IgD-negative memory B cell (primary cell): ENCODE measurements at regions not wholly inside any gene's neighbourhood (a gene's known extent, or its start where the extent isn't known, plus 50 kb on each side); places are given as distances from the start of the nearest gene placed in this dataset.
A peak's percentile ranks its signal among the peaks of the same experiment; 100 is the strongest.

Experiments used
- H3K27ac Mint-ChIP-seq, 3 donors: one replicate each; pipeline ENCODE4 v1.8.0; 2020 to 2022; ENCODE audit warnings: mild to moderate bottlenecking in 3 of 3, mixed read lengths in 3 of 3, moderate library complexity in 1 of 3
- H3K27me3 Mint-ChIP-seq: one replicate; pipeline ENCODE4 v1.8.0; 2021; ENCODE audit warnings: mixed read lengths
- H3K36me3 Mint-ChIP-seq: one replicate; pipeline ENCODE4 v1.8.0; 2020; ENCODE audit warnings: mild to moderate bottlenecking, mixed read lengths
- H3K4me1 Mint-ChIP-seq, 3 donors: one replicate each; pipeline ENCODE4 v1.8.0; 2020 to 2022; ENCODE audit warnings: mixed read lengths in 3 of 3, mild to moderate bottlenecking in 1 of 3
- H3K4me3 Mint-ChIP-seq, 4 donors: one replicate each; pipeline ENCODE4 v1.8.0; 2020 to 2022; ENCODE audit warnings: mild to moderate bottlenecking in 4 of 4, mixed read lengths in 4 of 4, moderate library complexity in 3 of 4
- H3K9me3 Mint-ChIP-seq, 3 donors: one replicate each; pipeline ENCODE4 v1.8.0; 2020 to 2021; ENCODE audit warnings: mixed read lengths in 3 of 3, mild to moderate bottlenecking in 1 of 3

- Mint-ChIP-seq H3K27me3 (peaks cover 3% of the 10 kb centered on the region), H3K27ac (no peak overlapping the region), H3K36me3 (peaks cover 8% of the 10 kb centered on the region), H3K4me1 (peaks cover 12 to 16% (median 14%) of the 10 kb centered on the region in 3 donors), H3K9me3 (peaks cover 0 to 10% (median 8%) of the 10 kb centered on the region in 3 donors), H3K4me3 (peak overlapping the region in 1 of 4 donors; percentile 56)
Observed at GRCh38 chr16:24414534-24414933, 124.8 kb upstream of the RBBP6 start.

GRCh38 chr16:24418733-24419132 lies 120.6 kb upstream of the RBBP6 start:
- H3K4me1 Mint-ChIP-seq: peaks cover 19 to 22% (median 21%) of the 10 kb centered on the region in 3 donors
- H3K36me3 Mint-ChIP-seq: peaks cover 11% of the 10 kb centered on the region
- peaks cover 1% of the 10 kb centered on the region for H3K27me3 Mint-ChIP-seq
- peak overlapping the region in 1 of 3 donors; percentile 46 for H3K27ac Mint-ChIP-seq
- peak overlapping the region in 2 of 4 donors; percentile 19 to 61 for H3K4me3 Mint-ChIP-seq
- peaks cover 0 to 10% (median 8%) of the 10 kb centered on the region in 3 donors for H3K9me3 Mint-ChIP-seq

GRCh38 chr16:24423312-24423711 lies 116.1 kb upstream of the RBBP6 start:
- peaks cover 6% of the 10 kb centered on the region for H3K36me3 Mint-ChIP-seq
- no peak overlapping the region for H3K27ac Mint-ChIP-seq
- peaks cover 4% of the 10 kb centered on the region for H3K27me3 Mint-ChIP-seq
- no peak overlapping the region for H3K4me3 Mint-ChIP-seq
- peaks cover 2 to 5% (median 2%) of the 10 kb centered on the region in 3 donors for H3K9me3 Mint-ChIP-seq
- peaks cover 17 to 21% (median 18%) of the 10 kb centered on the region in 3 donors for H3K4me1 Mint-ChIP-seq

GRCh38 chr16:24424364-24424763 lies 115.0 kb upstream of the RBBP6 start:
- Mint-ChIP-seq H3K4me1 (peaks cover 7 to 14% (median 8%) of the 10 kb centered on the region in 3 donors), H3K36me3 (peaks cover 4% of the 10 kb centered on the region), H3K27me3 (peaks cover 4% of the 10 kb centered on the region), H3K4me3 (no peak overlapping the region), H3K27ac (no peak overlapping the region), H3K9me3 (peaks cover 2 to 5% (median 2%) of the 10 kb centered on the region in 3 donors)

- peaks cover 11% of the 10 kb centered on the region for H3K27me3 Mint-ChIP-seq
- H3K27ac Mint-ChIP-seq: no peak overlapping the region
- peaks cover 0 to 5% (median 0%) of the 10 kb centered on the region in 3 donors for H3K4me1 Mint-ChIP-seq
- peaks cover 2 to 5% (median 2%) of the 10 kb centered on the region in 3 donors for H3K9me3 Mint-ChIP-seq
- no peak overlapping the region for H3K4me3 Mint-ChIP-seq
- peaks cover 1% of the 10 kb centered on the region for H3K36me3 Mint-ChIP-seq
Observed at GRCh38 chr16:24427840-24428239, 111.5 kb upstream of the RBBP6 start.

GRCh38 chr16:24428756-24429155 lies 110.6 kb upstream of the RBBP6 start:
- peaks cover 1% of the 10 kb centered on the region for H3K36me3 Mint-ChIP-seq
- H3K27ac Mint-ChIP-seq: no peak overlapping the region
- peaks cover 0 to 5% (median 0%) of the 10 kb centered on the region in 3 donors for H3K4me1 Mint-ChIP-seq
- no peak overlapping the region for H3K4me3 Mint-ChIP-seq
- peaks cover 17% of the 10 kb centered on the region for H3K27me3 Mint-ChIP-seq
- peaks cover 2 to 5% (median 2%) of the 10 kb centered on the region in 3 donors for H3K9me3 Mint-ChIP-seq

- Mint-ChIP-seq H3K4me1 (peaks cover 0 to 3% (median 0%) of the 10 kb centered on the region in 3 donors), H3K27ac (no peak overlapping the region), H3K4me3 (no peak overlapping the region), H3K27me3 (peaks cover 19% of the 10 kb centered on the region), H3K36me3 (peaks cover 1% of the 10 kb centered on the region), H3K9me3 (peaks cover 2 to 5% (median 2%) of the 10 kb centered on the region in 3 donors)
Observed at GRCh38 chr16:24430954-24431760, 108.2 kb upstream of the RBBP6 start.

- peaks cover 0 to 2% (median 0%) of the 10 kb centered on the region in 3 donors for H3K4me1 Mint-ChIP-seq
- H3K27ac Mint-ChIP-seq: no peak overlapping the region
- no peak overlapping the region for H3K4me3 Mint-ChIP-seq
- H3K27me3 Mint-ChIP-seq: peaks cover 16% of the 10 kb centered on the region
- no peaks in the 10 kb centered on the region for H3K36me3 Mint-ChIP-seq
- no peaks in the 10 kb centered on the region for H3K9me3 Mint-ChIP-seq
Observed at GRCh38 chr16:24433706-24434105, 105.7 kb upstream of the RBBP6 start.

- no peaks in the 10 kb centered on the region for H3K4me1 Mint-ChIP-seq
- peaks cover 0 to 2% (median 0%) of the 10 kb centered on the region in 3 donors for H3K9me3 Mint-ChIP-seq
- peaks cover 15% of the 10 kb centered on the region for H3K27me3 Mint-ChIP-seq
- H3K36me3 Mint-ChIP-seq: no peaks in the 10 kb centered on the region
- H3K4me3 Mint-ChIP-seq: no peak overlapping the region
- no peak overlapping the region for H3K27ac Mint-ChIP-seq
Observed at GRCh38 chr16:24440306-24440705, 99.1 kb upstream of the RBBP6 start.

GRCh38 chr16:24442631-24443030 lies 96.7 kb upstream of the RBBP6 start:
- Mint-ChIP-seq H3K36me3 (no peaks in the 10 kb centered on the region), H3K4me3 (no peak overlapping the region), H3K9me3 (peaks cover 0 to 2% (median 0%) of the 10 kb centered on the region in 3 donors), H3K27ac (no peak overlapping the region), H3K27me3 (peaks cover 12% of the 10 kb centered on the region), H3K4me1 (peaks cover 0 to 2% (median 0%) of the 10 kb centered on the region in 3 donors)

- Mint-ChIP-seq H3K27me3 (peaks cover 9% of the 10 kb centered on the region), H3K9me3 (peaks cover 0 to 2% (median 0%) of the 10 kb centered on the region in 3 donors), H3K27ac (no peak overlapping the region), H3K4me3 (no peak overlapping the region), H3K4me1 (peaks cover 0 to 2% (median 0%) of the 10 kb centered on the region in 3 donors), H3K36me3 (no peaks in the 10 kb centered on the region)
Observed at GRCh38 chr16:24445216-24445615, 94.2 kb upstream of the RBBP6 start.

- Mint-ChIP-seq H3K36me3 (no peaks in the 10 kb centered on the region), H3K4me3 (no peak overlapping the region), H3K27me3 (peaks cover 8% of the 10 kb centered on the region), H3K9me3 (no peaks in the 10 kb centered on the region), H3K4me1 (peaks cover 0 to 2% (median 0%) of the 10 kb centered on the region in 3 donors), H3K27ac (no peak overlapping the region)
Observed at GRCh38 chr16:24446189-24446588, 93.2 kb upstream of the RBBP6 start.

- Mint-ChIP-seq H3K4me3 (no peak overlapping the region), H3K27me3 (peaks cover 6% of the 10 kb centered on the region), H3K27ac (no peak overlapping the region), H3K36me3 (no peaks in the 10 kb centered on the region), H3K4me1 (no peaks in the 10 kb centered on the region), H3K9me3 (no peaks in the 10 kb centered on the region)
Observed at GRCh38 chr16:24452724-24453123, 86.6 kb upstream of the RBBP6 start.

- no peaks in the 10 kb centered on the region for H3K36me3 Mint-ChIP-seq
- H3K9me3 Mint-ChIP-seq: peaks cover 0 to 6% (median 3%) of the 10 kb centered on the region in 3 donors
- no peaks in the 10 kb centered on the region for H3K4me1 Mint-ChIP-seq
- no peak overlapping the region for H3K27ac Mint-ChIP-seq
- H3K4me3 Mint-ChIP-seq: no peak overlapping the region
- peaks cover 3% of the 10 kb centered on the region for H3K27me3 Mint-ChIP-seq
Observed at GRCh38 chr16:24463196-24463945, 76.0 kb upstream of the RBBP6 start.
